ENCODE measurements at regions not wholly inside any gene's neighbourhood (a gene's known extent, or its start where the extent isn't known, plus 50 kb on each side); places are given as distances from the start of the nearest gene placed in this dataset.
"Not testable (repeated sequence)": the region's sequence is repeated elsewhere in the genome, so short reads cannot be mapped to it uniquely, and the experiment has no call there.

GRCh38 chr10:35784751-35785150 is 142.7 kb upstream of the FZD8 start:
- DNase-seq (ENCODE audit: low spot score), result no peak

GRCh38 chr10:35783305-35783838 is 141.3 kb upstream of the FZD8 start:
- DNase-seq (ENCODE audit: low spot score), result no peak

- no peak for DNase-seq (ENCODE audit: low spot score)
Measured at GRCh38 chr10:35781643-35782035, 139.5 kb upstream of the FZD8 start.

- DNase-seq (ENCODE audit: low spot score), result no peak
Measured at GRCh38 chr10:35780970-35781642, 139.0 kb upstream of the FZD8 start.

- DNase-seq (ENCODE audit: low spot score), result no peak
Measured at GRCh38 chr10:35778306-35778705, 136.2 kb upstream of the FZD8 start.

GRCh38 chr10:35776557-35776956 is 134.5 kb upstream of the FZD8 start:
- not testable (repeated sequence) for DNase-seq (ENCODE audit: low spot score)

- no peak for DNase-seq (ENCODE audit: low spot score)
Measured at GRCh38 chr10:35774109-35774508, 132.0 kb upstream of the FZD8 start.

GRCh38 chr10:35770817-35771355 is 128.8 kb upstream of the FZD8 start:
- DNase-seq (ENCODE audit: low spot score), result no peak

- no peak for DNase-seq (ENCODE audit: low spot score)
Measured at GRCh38 chr10:35769795-35770194, 127.7 kb upstream of the FZD8 start.

- DNase-seq (ENCODE audit: low spot score), result no peak
Measured at GRCh38 chr10:35768731-35769130, 126.6 kb upstream of the FZD8 start.

- DNase-seq (ENCODE audit: low spot score), result no peak
Measured at GRCh38 chr10:35768011-35768410, 125.9 kb upstream of the FZD8 start.

- DNase-seq (ENCODE audit: low spot score), result no peak
Measured at GRCh38 chr10:35765996-35766395, 123.9 kb upstream of the FZD8 start.

- no peak for DNase-seq (ENCODE audit: low spot score)
Measured at GRCh38 chr10:35765066-35765527, 123.0 kb upstream of the FZD8 start.

GRCh38 chr10:35762311-35763030 is 120.4 kb upstream of the FZD8 start:
- no peak for DNase-seq (ENCODE audit: low spot score)

- DNase-seq (ENCODE audit: low spot score), result no peak
Measured at GRCh38 chr10:35758076-35758475, 116.0 kb upstream of the FZD8 start.

- DNase-seq (ENCODE audit: low spot score), result no peak
Measured at GRCh38 chr10:35754519-35754918, 112.4 kb upstream of the FZD8 start.

- no peak for DNase-seq (ENCODE audit: low spot score)
Measured at GRCh38 chr10:35752469-35753461, 110.7 kb upstream of the FZD8 start.

- no peak for DNase-seq (ENCODE audit: low spot score)
Measured at GRCh38 chr10:35751347-35751746, 109.3 kb upstream of the FZD8 start.

- no peak for DNase-seq (ENCODE audit: low spot score)
Measured at GRCh38 chr10:35749230-35749629, 107.1 kb upstream of the FZD8 start.

- no peak for DNase-seq (ENCODE audit: low spot score)
Measured at GRCh38 chr10:35745617-35746403, 103.7 kb upstream of the FZD8 start.

- DNase-seq (ENCODE audit: low spot score), result no peak
Measured at GRCh38 chr10:35743851-35744250, 101.8 kb upstream of the FZD8 start.
